ENCODE measurements at regions not wholly inside any gene's neighbourhood (a gene's known extent, or its start where the extent isn't known, plus 50 kb on each side); places are given as distances from the start of the nearest gene placed in this dataset.
A peak's percentile ranks its signal among the peaks of the same experiment; 100 is the strongest.

DNA sequence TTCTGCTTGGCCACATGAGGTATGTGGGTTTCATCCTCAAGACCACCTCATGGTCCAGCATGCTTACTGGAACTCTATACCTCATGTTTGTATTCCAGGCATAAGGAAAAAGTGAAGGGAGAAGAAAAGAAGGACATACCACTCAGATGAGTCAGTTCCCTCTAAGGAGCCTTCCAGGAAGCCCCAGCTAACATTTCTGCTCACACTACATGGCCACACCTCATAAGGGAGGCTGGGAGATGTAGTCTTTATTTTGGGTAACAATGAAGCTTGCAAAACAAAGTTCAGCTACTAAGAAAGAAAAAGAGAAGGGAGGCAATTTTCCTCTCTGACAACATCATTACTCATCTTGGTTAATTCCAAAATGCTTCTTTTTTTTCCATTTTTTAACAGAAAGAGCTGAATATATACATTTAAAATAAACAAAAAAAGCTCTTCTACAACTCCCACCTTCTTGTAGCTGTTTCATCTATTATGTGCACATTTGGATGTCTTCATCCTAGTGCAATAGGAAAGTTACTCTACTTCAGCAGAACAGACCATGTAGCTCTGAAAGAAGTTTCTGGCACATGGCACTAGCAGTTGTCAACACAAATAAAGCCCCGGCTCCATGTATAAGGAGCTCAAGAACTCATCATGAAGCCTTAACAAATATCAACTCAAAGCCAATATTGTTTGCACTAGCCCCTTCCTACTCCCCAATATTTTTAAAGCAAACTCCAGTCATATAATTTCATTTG, 123.6 kb upstream of the CCDC112 start:
- peak overlapping the region; percentile 64; the same call in 1 of the 2 replicates for H3K23ac ChIP-seq (ENCODE audit: low read depth, low read length)
- dilution Hi-C loops (cut with HindIII; ENCODE audit: low sequenced_read_pairs, unreplicated experiment): no loop called here
- no peaks in the 10 kb centered on the region for H4K20me1 ChIP-seq (ENCODE audit: insufficient read depth, low read length)
- no peak overlapping the region for H4K5ac ChIP-seq (ENCODE audit: low read depth, low read length)
- H3K4me3 ChIP-seq (ENCODE audit: insufficient read depth, low read depth, low read length): no peak overlapping the region
- peak; percentile 95 for DNase-seq
- peak overlapping the region; percentile 91; the same call in 1 of the 2 replicates for H2AK5ac ChIP-seq (ENCODE audit: low read depth, low read length)
- peak overlapping the region; percentile 95 for H2BK120ac ChIP-seq (ENCODE audit: low read depth, low read length)
- no CpG with 5 or more reads among the region's 1 CpG for WGBS, 2 experiments (ENCODE audit: extremely low coverage in 2 of 2, insufficient read length in 1 of 2)
- H3K9me1 ChIP-seq (ENCODE audit: insufficient read depth, low read length): peaks cover 3% of the 10 kb centered on the region
- peak overlapping the region; percentile 56; the same call in 1 of the 2 replicates for H3K18ac ChIP-seq (ENCODE audit: low read depth, low read length)
- peak overlapping the region; percentile 99 for H2BK15ac ChIP-seq (ENCODE audit: low read depth, low read length)
- H3K27me3 ChIP-seq (ENCODE audit: control insufficient read depth, insufficient read depth, low read length): no peaks in the 10 kb centered on the region
- H3K14ac ChIP-seq (replicated peaks; ENCODE audit: low read depth, low read length): peak overlapping the region; percentile 72
- BruUV-seq (replicated peaks): no TSS peak
- H2AFZ ChIP-seq (replicated peaks; ENCODE audit: low read length, poor library complexity): peak overlapping the region; percentile 85
- H3K9me3 ChIP-seq (ENCODE audit: control insufficient read depth, insufficient read depth, low read length): no peaks in the 10 kb centered on the region
- ATAC-seq (ENCODE audit: low read depth): peak; percentile 92
- ChIA-PET POLR2A (ENCODE audit: unreplicated experiment) (no interaction called here), CTCF (interaction anchor here (0.6 to 1.3 kb wide), 2 partner anchors 38 to 43 kb away, joined by 3 to 7 read pairs; no protein-coding TSS in a partner anchor)
- H4K91ac ChIP-seq (ENCODE audit: insufficient read depth, low read depth, low read length): peak overlapping the region; percentile 86
- H3K36me3 ChIP-seq (ENCODE audit: control insufficient read depth, insufficient read depth, low read length): no peaks in the 10 kb centered on the region
- no peak overlapping the region for H3K9ac ChIP-seq (ENCODE audit: low read depth, low read length)
- H2AK9ac ChIP-seq (replicated peaks; ENCODE audit: low read depth, low read length, poor library complexity): peak overlapping the region; percentile 90
- H4K8ac ChIP-seq (ENCODE audit: low read depth in 2 of 2, low read length in 2 of 2): peak overlapping the region in 1 of 2 experiments; percentile 96; a peak in 2 of 4 replicates
- no peaks in the 10 kb centered on the region for H3K79me1 ChIP-seq (ENCODE audit: low read depth in 1 of 2, low read length in 2 of 2)
- peak overlapping the region; percentile 95 for H3K4ac ChIP-seq (ENCODE audit: low read depth, low read length)
- peak overlapping the region; percentile 9; the same call in 1 of the 2 replicates for H3K27ac ChIP-seq (ENCODE audit: insufficient read depth, low read length)
- H3K4me1 ChIP-seq (ENCODE audit: control insufficient read depth, insufficient read depth, low read length): peaks cover 7% of the 10 kb centered on the region
- no peak for TF ChIP-seq NFE2L2 (IDR thresholded peaks at IDR 0.05; ENCODE audit: low read depth, low read length)
- no peak for TF ChIP-seq MAFK (IDR thresholded peaks at IDR 0.05; ENCODE audit: low read depth, low read length)
- peak; percentile 26; the same call in 1 of the 2 replicates for TF ChIP-seq CEBPB (IDR thresholded peaks at IDR 0.05; ENCODE audit: low read depth, low read length)
- no peak for TF ChIP-seq RCOR1 (IDR thresholded peaks at IDR 0.05; ENCODE audit: insufficient replicate concordance, low read length)
- TF ChIP-seq FOS (IDR thresholded peaks at IDR 0.05; ENCODE audit: low read depth, low read length): peak; percentile 41
- no peak for TF ChIP-seq SMC3 (IDR thresholded peaks at IDR 0.05; ENCODE audit: low read depth, low read length)
- no peak for TF ChIP-seq RFX5 (IDR thresholded peaks at IDR 0.05; ENCODE audit: low read depth, low read length)
- 0 out of 2 replicates have a peak, but pooled peaks have one; percentile 33 for TF ChIP-seq MAZ (IDR thresholded peaks at IDR 0.05; ENCODE audit: borderline replicate concordance, low read depth, low read length)
- TF ChIP-seq RAD21 (IDR thresholded peaks at IDR 0.05; ENCODE audit: low read length): no peak
- no peak for TF ChIP-seq POLR2A (IDR thresholded peaks at IDR 0.05; ENCODE audit: low read depth, low read length)
- no peak for TF ChIP-seq ELK1 (IDR thresholded peaks at IDR 0.05; ENCODE audit: borderline replicate concordance, low read depth, low read length)
- no peak for TF ChIP-seq CHD1 (IDR thresholded peaks at IDR 0.05; ENCODE audit: low read depth, low read length)
- TF ChIP-seq BHLHE40 (IDR thresholded peaks at IDR 0.05; ENCODE audit: low read depth, low read length): no peak
- TF ChIP-seq MXI1 (IDR thresholded peaks at IDR 0.05; ENCODE audit: borderline replicate concordance, low read depth, low read length): no peak
- intact Hi-C loops (cut with micrococcal nuclease): no loop called here
- peak overlapping the region; percentile 66; the same call in 1 of the 2 replicates for H3K56ac ChIP-seq (ENCODE audit: extremely low read depth, insufficient read depth, low read length)
- peak overlapping the region; percentile 76 for H2BK5ac ChIP-seq (ENCODE audit: low read depth, low read length, poor library complexity, severe bottlenecking)
- peak overlapping the region; percentile 99 for H2BK20ac ChIP-seq (ENCODE audit: low read depth, low read length)
- H3K4me2 ChIP-seq (ENCODE audit: low read depth, low read length): no peak overlapping the region
- in situ Hi-C loops (cut with MboI; ENCODE audit: low sequenced_read_pairs): no loop called here

Data from IMR-90 (cell line).